ENCODE measurements at regions not wholly inside any gene's neighbourhood (a gene's known extent, or its start where the extent isn't known, plus 50 kb on each side); places are given as distances from the start of the nearest gene placed in this dataset.

- no peak overlapping the region for H3K27ac ChIP-seq
- ChIA-PET POLR2A (ENCODE audit: low non-redundant PET) (no interaction called here), CTCF (no interaction called here)
- TF ChIP-seq CTCF (conservative IDR thresholded peaks at IDR 0.05; ENCODE audit: low read depth): no peak
- no peak for DNase-seq (ENCODE audit: low spot score)
Observed at GRCh38 chrX:34381241-34381640, 249.1 kb upstream of the FAM47A start.

- no peak for TF ChIP-seq CTCF (conservative IDR thresholded peaks at IDR 0.05; ENCODE audit: low read depth)
- DNase-seq (ENCODE audit: low spot score): no peak
Observed at GRCh38 chrX:34379891-34380290, 247.8 kb upstream of the FAM47A start.

GRCh38 chrX:34377645-34378044 is 245.5 kb upstream of the FAM47A start:
- TF ChIP-seq CTCF (conservative IDR thresholded peaks at IDR 0.05; ENCODE audit: low read depth): no peak
- no peak for DNase-seq (ENCODE audit: low spot score)
- CTCF ChIA-PET: no interaction called here
- POLR2A ChIA-PET (ENCODE audit: low non-redundant PET): no interaction called here
- no peak overlapping the region for H3K27ac ChIP-seq

More at GRCh38 chrX:34379891-34380290, 247.8 kb upstream of the FAM47A start:
- no peak overlapping the region for H3K27ac ChIP-seq
- POLR2A ChIA-PET (ENCODE audit: low non-redundant PET): no interaction called here
- CTCF ChIA-PET: no interaction called here

- TF ChIP-seq CTCF (conservative IDR thresholded peaks at IDR 0.05; ENCODE audit: low read depth): no peak
- POLR2A ChIA-PET (ENCODE audit: low non-redundant PET): no interaction called here
- CTCF ChIA-PET: no interaction called here
Observed at GRCh38 chrX:34371754-34372153, 239.6 kb upstream of the FAM47A start.

GRCh38 chrX:34365471-34365870 is 233.4 kb upstream of the FAM47A start:
- ChIA-PET CTCF (interaction anchor here (0.7 kb wide), 1 partner anchor 1488 kb away, joined by 3 read pairs; no protein-coding TSS in a partner anchor), POLR2A (ENCODE audit: low non-redundant PET) (no interaction called here)
- no peak overlapping the region for H3K27ac ChIP-seq
- no peak for TF ChIP-seq CTCF (conservative IDR thresholded peaks at IDR 0.05; ENCODE audit: low read depth)
- DNase-seq (ENCODE audit: low spot score): no peak

More at GRCh38 chrX:34371754-34372153, 239.6 kb upstream of the FAM47A start:
- no peak overlapping the region for H3K27ac ChIP-seq
- DNase-seq (ENCODE audit: low spot score): no peak

GRCh38 chrX:34350561-34351335 is 218.6 kb upstream of the FAM47A start:
- no peak for TF ChIP-seq CTCF (conservative IDR thresholded peaks at IDR 0.05; ENCODE audit: low read depth)
- DNase-seq (ENCODE audit: low spot score): no peak
- no peak overlapping the region for H3K27ac ChIP-seq
- POLR2A ChIA-PET (ENCODE audit: low non-redundant PET): no interaction called here
- CTCF ChIA-PET: no interaction called here
